C4-2B (cell line): ENCODE measurements at regions not wholly inside any gene's neighbourhood (a gene's known extent, or its start where the extent isn't known, plus 50 kb on each side); places are given as distances from the start of the nearest gene placed in this dataset.

Source experiments
- H3K27ac ChIP-seq: fragments of 450-650 bp; 2 replicates; pipeline ENCODE4 v1.5.1; 2017
- CTCF ChIP-seq: fragments of 450-650 bp; conservative IDR thresholded peaks from 2 replicates; pipeline ENCODE4 v1.5.1; 2017; ENCODE audit warnings: mild to moderate bottlenecking
- ZFX ChIP-seq: fragments of 450-650 bp; IDR thresholded peaks from 2 replicates; pipeline ENCODE4 v1.6.1; 2017

GRCh38 chr10:9994131-9994530 is 1023.5 kb upstream of the CELF2 start:
- no peak overlapping the region for H3K27ac ChIP-seq
- TF ChIP-seq ZFX (no peak), CTCF (no peak)

GRCh38 chr10:9999627-10000026 is 1018.0 kb upstream of the CELF2 start:
- no peak overlapping the region for H3K27ac ChIP-seq
- TF ChIP-seq CTCF (no peak), ZFX (no peak)

GRCh38 chr10:10007957-10008356 is 1009.7 kb upstream of the CELF2 start:
- TF ChIP-seq CTCF (no peak), ZFX (no peak)
- H3K27ac ChIP-seq, result no peak overlapping the region

- no peak for TF ChIP-seq ZFX
- TF ChIP-seq CTCF, result no peak
- no peak overlapping the region for H3K27ac ChIP-seq
Observed at GRCh38 chr10:10010397-10010796, 1007.3 kb upstream of the CELF2 start.

GRCh38 chr10:10014846-10015245 is 1002.8 kb upstream of the CELF2 start:
- TF ChIP-seq ZFX, result no peak
- TF ChIP-seq CTCF, result no peak
- H3K27ac ChIP-seq, result no peak overlapping the region

- no peak overlapping the region for H3K27ac ChIP-seq
- TF ChIP-seq CTCF (no peak), ZFX (no peak)
Observed at GRCh38 chr10:10017716-10018115, 1000.0 kb upstream of the CELF2 start.

GRCh38 chr10:10020945-10021344 is 996.7 kb upstream of the CELF2 start:
- H3K27ac ChIP-seq, result no peak overlapping the region
- TF ChIP-seq ZFX (no peak), CTCF (no peak)
